ENCODE measurements at regions not wholly inside any gene's neighbourhood (a gene's known extent, or its start where the extent isn't known, plus 50 kb on each side); places are given as distances from the start of the nearest gene placed in this dataset.

- TF ChIP-seq MAX (IDR thresholded peaks at IDR 0.05) (no peak), CEBPB (IDR thresholded peaks at IDR 0.05; ENCODE audit: low read depth) (no peak), CBX3 (IDR thresholded peaks at IDR 0.05; ENCODE audit: low read depth) (no peak), TCF7L2 (IDR thresholded peaks at IDR 0.05; ENCODE audit: borderline replicate concordance, extremely low read depth, insufficient read depth, insufficient read length) (no peak), ATF3 (IDR thresholded peaks at IDR 0.05) (no peak), EZH2phosphoT487 (IDR thresholded peaks at IDR 0.05; ENCODE audit: borderline replicate concordance) (no peak)
Measured at GRCh38 chr4:97235521-97235920, 907.8 kb downstream of the STPG2 start (continued).

- ATAC-seq = no peak
- no peak for DNase-seq (ENCODE audit: low read depth, low spot score)
- no peaks in the 10 kb centered on the region for H3K79me2 ChIP-seq (ENCODE audit: insufficient read depth, low read length)
- intact Hi-C loops (cut with micrococcal nuclease) = no loop called here
- H3K27ac ChIP-seq (ENCODE audit: low read depth, low read length) = no peak overlapping the region
- RAD21 ChIA-PET (ENCODE audit: low non-redundant PET in 1 of 2, low total read pairs in 2 of 2, uncharacterized antibody in 2 of 2, unreplicated experiment in 2 of 2) = no interaction called here
- H3K4me3 ChIP-seq (replicated peaks in 1 of 2; ENCODE audit: low read depth in 1 of 2, low read length in 2 of 2) = no peak overlapping the region
- TF ChIP-seq EZH2phosphoT487 (IDR thresholded peaks at IDR 0.05; ENCODE audit: borderline replicate concordance) = no peak
- no peak for TF ChIP-seq RAD21 (IDR thresholded peaks at IDR 0.05; ENCODE audit: low read depth)
- no peak for TF ChIP-seq ZFX (IDR thresholded peaks at IDR 0.05)
- TF ChIP-seq FOSL1 (IDR thresholded peaks at IDR 0.05; ENCODE audit: low read depth) = no peak
- TF ChIP-seq SIN3A (IDR thresholded peaks at IDR 0.05; ENCODE audit: low read depth) = no peak
- no peak for TF ChIP-seq ZNF274 (IDR thresholded peaks at IDR 0.05; ENCODE audit: low read depth, low read length)
- no peak for TF ChIP-seq EZH2 (IDR thresholded peaks at IDR 0.05)
- no peak for TF ChIP-seq REST (IDR thresholded peaks at IDR 0.05; ENCODE audit: low read depth)
- no peak for TF ChIP-seq ZBTB33 (IDR thresholded peaks at IDR 0.05; ENCODE audit: extremely low read depth, insufficient replicate concordance, low read length)
- no peak for TF ChIP-seq POLR2AphosphoS5 (IDR thresholded peaks at IDR 0.05; ENCODE audit: low read depth, low read length)
- CTCF ChIA-PET = no interaction called here
- no peaks in the 10 kb centered on the region for H3K27me3 ChIP-seq (ENCODE audit: insufficient read depth, low read length)
- no peaks in the 10 kb centered on the region for H3K36me3 ChIP-seq (ENCODE audit: control insufficient read depth in 1 of 2, insufficient read depth in 2 of 2, low read length in 2 of 2)
- BruUV-seq (replicated peaks) = no TSS peak
- H4K20me1 ChIP-seq (ENCODE audit: insufficient read depth) = no peaks in the 10 kb centered on the region
- POLR2A ChIA-PET = no interaction called here
- H3K9ac ChIP-seq (ENCODE audit: low read length) = no peak overlapping the region
- no peak overlapping the region for H2AFZ ChIP-seq (ENCODE audit: low read depth, low read length, poor library complexity, severe bottlenecking)
- H3K4me1 ChIP-seq (ENCODE audit: control insufficient read depth in 1 of 2, insufficient read depth in 2 of 2, low read length in 2 of 2) = no peaks in the 10 kb centered on the region
- H3K9me3 ChIP-seq (ENCODE audit: control insufficient read depth in 1 of 2, insufficient read depth in 1 of 2, low read depth in 1 of 2, low read length in 2 of 2) = no peaks in the 10 kb centered on the region
- no peaks in the 10 kb centered on the region for H3K9me2 ChIP-seq (ENCODE audit: insufficient read depth)
- H3K4me2 ChIP-seq (ENCODE audit: low read length) = no peak overlapping the region
Measured at GRCh38 chr4:97238956-97239666, 904.2 kb downstream of the STPG2 start.
